HCT116 (cell line): ENCODE measurements at regions not wholly inside any gene's neighbourhood (a gene's known extent, or its start where the extent isn't known, plus 50 kb on each side); places are given as distances from the start of the nearest gene placed in this dataset.

Source experiments
- ATAC-seq: fragments of 200-7000 bp; cut with Tn5 transposase; 2 replicates; pipeline ENCODE4 v1.9.1; 2020; ENCODE audit warnings: mild to moderate bottlenecking, moderate library complexity
- BruUV-seq: library from RNA; stranded (reverse); fragments of 400-500 nt; replicated peaks from 2 replicates; lab custom pipeline; 2021; lab: Mats Ljungman, UMichigan
- CTCF ChIA-PET: fragments of 300-600 bp; sonication (Branson Sonifier 250); formaldehyde crosslinking; loops from one replicate; lab custom pipeline; 2021; ENCODE audit warnings: antibody characterized with exemption; lab: Charles Lee
- POLR2A ChIA-PET: fragments of 300-600, 350-600 bp; sonication (Branson Sonifier 250); formaldehyde crosslinking; loops from one replicate; lab custom pipeline; 2021; ENCODE audit warnings: antibody characterized with exemption; lab: Charles Lee
- RAD21 ChIA-PET, 2 experiments: fragments of 300-600 bp; sonication (Branson Sonifier 250); formaldehyde crosslinking; loops; one replicate each; lab custom pipeline; 2023; ENCODE audit warnings: low total read pairs in 2 of 2; ENCODE audit not compliant: uncharacterized antibody in 2 of 2, unreplicated experiment in 2 of 2, low non-redundant PET in 1 of 2; lab: Charles Lee
- DNase-seq: peaks from one replicate; pipeline ENCODE4 v3.0.0-alpha.2; 2010; ENCODE audit warnings: low read depth, low spot score
- H2AFZ ChIP-seq: fragments of 200-600 bp; shearing (Covaris generic), sonication (generic); 2 replicates; pipeline ENCODE4 v1.6.1; 2017; ENCODE audit warnings: low read depth, mixed run types, mixed read lengths, antibody characterized with exemption, low read length; ENCODE audit not compliant: poor library complexity, severe bottlenecking
- H3K27ac ChIP-seq: 2 replicates; pipeline ENCODE4 v1.5.1; 2012; ENCODE audit warnings: low read depth, low read length
- H3K27me3 ChIP-seq: fragments of 200-600 bp; sonication (generic); 2 replicates; pipeline ENCODE4 v1.6.1; 2016; ENCODE audit warnings: mixed run types, low read length, mixed read lengths; ENCODE audit not compliant: insufficient read depth
- H3K36me3 ChIP-seq, 2 experiments: fragments of 200-500 bp in 1 of 2; fragments of 200-600 bp in 1 of 2; sonication (Bioruptor generic) in 1 of 2; sonication (generic) in 1 of 2; 2 replicates each; pipeline versions ENCODE4 v1.5.1 to v1.6.1; 2014 to 2016; ENCODE audit warnings: low read length in 2 of 2, inconsistent platforms in 1 of 2, mixed read lengths in 1 of 2, mixed run types in 1 of 2; ENCODE audit not compliant: insufficient read depth in 2 of 2, control insufficient read depth in 1 of 2
- H3K4me1 ChIP-seq, 2 experiments: fragments of 200-600 bp in 1 of 2; sonication (generic) in 1 of 2; 2 replicates each; pipeline versions ENCODE4 v1.5.1 to v1.6.1; 2012 to 2017; ENCODE audit warnings: low read length in 2 of 2, inconsistent platforms in 1 of 2, mild to moderate bottlenecking in 1 of 2, mixed read lengths in 1 of 2, mixed run types in 1 of 2, moderate library complexity in 1 of 2; ENCODE audit not compliant: insufficient read depth in 2 of 2, control insufficient read depth in 1 of 2
- H3K4me2 ChIP-seq: fragments of 200-600 bp; sonication (generic); 2 replicates; pipeline ENCODE4 v1.6.1; 2017; ENCODE audit warnings: mixed run types, low read length, mixed read lengths
- H3K4me3 ChIP-seq, 2 experiments: fragments of 200-600 bp in 1 of 2; sonication (generic) in 1 of 2; replicated peaks in 1 of 2; 2 replicates each; pipeline ENCODE4 v1.5.1; 2011 to 2016; ENCODE audit warnings: low read length in 2 of 2, control low read depth in 1 of 2, low read depth in 1 of 2, mild to moderate bottlenecking in 1 of 2, mixed read lengths in 1 of 2, mixed run types in 1 of 2
- H3K79me2 ChIP-seq: fragments of 200-600 bp; sonication (generic); 2 replicates; pipeline ENCODE4 v1.6.1; 2017; ENCODE audit warnings: mild to moderate bottlenecking, mixed run types, low read length, moderate library complexity, mixed read lengths; ENCODE audit not compliant: insufficient read depth
- H3K9ac ChIP-seq: fragments of 200-600 bp; sonication (generic); 2 replicates; pipeline ENCODE4 v1.6.1; 2016; ENCODE audit warnings: low read length, mixed read lengths
- H3K9me2 ChIP-seq: fragments of 200-600 bp; sonication (generic), shearing (Covaris generic); 2 replicates; pipeline ENCODE4 v1.6.1; 2017; ENCODE audit warnings: mixed run types, mild to moderate bottlenecking, moderate library complexity; ENCODE audit not compliant: insufficient read depth
- H3K9me3 ChIP-seq, 2 experiments: fragments of 200-500 bp in 1 of 2; fragments of 200-600 bp in 1 of 2; sonication (Bioruptor generic) in 1 of 2; sonication (generic) in 1 of 2; 2 replicates each; pipeline ENCODE4 v1.6.1; 2014 to 2017; ENCODE audit warnings: low read length in 2 of 2, mixed read lengths in 2 of 2, inconsistent platforms in 1 of 2, low read depth in 1 of 2, mild to moderate bottlenecking in 1 of 2, mixed run types in 1 of 2, moderate library complexity in 1 of 2; ENCODE audit not compliant: control insufficient read depth in 1 of 2, insufficient read depth in 1 of 2
- H4K20me1 ChIP-seq: fragments of 200-600 bp; sonication (generic), shearing (Covaris generic); 2 replicates; pipeline ENCODE4 v1.6.1; 2017; ENCODE audit warnings: mixed run types, mild to moderate bottlenecking, moderate library complexity; ENCODE audit not compliant: insufficient read depth
- CEBPB ChIP-seq: IDR thresholded peaks from 2 replicates; pipeline ENCODE4 v1.6.1; 2012; ENCODE audit warnings: low read depth
- CTCF ChIP-seq, 3 experiments: fragments of 200-600 bp in 1 of 3; sonication (generic) in 1 of 3; IDR thresholded peaks in 2 of 3; conservative IDR thresholded peaks in 1 of 3; 2 replicates each; pipeline ENCODE4 v1.5.1; 2012 to 2017; ENCODE audit warnings: low read depth in 2 of 3, low read length in 2 of 3, antibody characterized with exemption in 1 of 3, borderline replicate concordance in 1 of 3, control low read depth in 1 of 3, mild to moderate bottlenecking in 1 of 3, mixed read lengths in 1 of 3, mixed run types in 1 of 3, moderate library complexity in 1 of 3; ENCODE audit not compliant: insufficient read depth in 1 of 3
- ELF1 ChIP-seq: IDR thresholded peaks from 2 replicates; pipeline ENCODE4 v1.6.1; 2012; ENCODE audit warnings: low read depth, borderline replicate concordance
- FOSL1 ChIP-seq: IDR thresholded peaks from 2 replicates; pipeline ENCODE4 v1.6.1; 2012; ENCODE audit warnings: low read depth
- POLR2A ChIP-seq: IDR thresholded peaks from 2 replicates; pipeline ENCODE4 v1.7.0; 2011; ENCODE audit warnings: borderline replicate concordance; ENCODE audit not compliant: insufficient read depth, insufficient read length; ENCODE audit errors: extremely low read depth
- POLR2AphosphoS5 ChIP-seq: IDR thresholded peaks from 2 replicates; pipeline ENCODE4 v1.6.1; 2011; ENCODE audit warnings: mild to moderate bottlenecking, low read depth, low read length, moderate library complexity
- SIN3A ChIP-seq: IDR thresholded peaks from 2 replicates; pipeline ENCODE4 v1.6.1; 2012; ENCODE audit warnings: low read depth
- TCF7L2 ChIP-seq: IDR thresholded peaks from 2 replicates; pipeline ENCODE4 v1.7.0; 2011; ENCODE audit warnings: borderline replicate concordance, inconsistent platforms; ENCODE audit not compliant: insufficient read depth, insufficient read length; ENCODE audit errors: extremely low read depth
- YY1 ChIP-seq: IDR thresholded peaks from 2 replicates; pipeline ENCODE4 v1.6.1; 2011; ENCODE audit warnings: low read length, low read depth, moderate library complexity, mild to moderate bottlenecking; ENCODE audit not compliant: insufficient replicate concordance; ENCODE audit errors: extremely low read depth
- intact Hi-C: fragments of 100-400 bp; cut with micrococcal nuclease; formaldehyde crosslinking; loops from 2 replicates; pipeline ENCODE4 v1.10.0; 2022
- TF ChIP-seq, protein P1 (sequence below): IDR thresholded peaks from 2 replicates; pipeline ENCODE4 v1.6.1; 2012; ENCODE audit warnings: low read depth

- no peak overlapping the region for H2AFZ ChIP-seq
- H3K4me1 ChIP-seq = no peaks in the 10 kb centered on the region
- no peaks in the 10 kb centered on the region for H3K27me3 ChIP-seq
- BruUV-seq = no TSS peak
- H3K4me3 ChIP-seq = no peak overlapping the region
- DNase-seq (no peak), ATAC-seq (no peak)
- no peaks in the 10 kb centered on the region for H4K20me1 ChIP-seq
- H3K9me2 ChIP-seq = no peaks in the 10 kb centered on the region
- RAD21 ChIA-PET = no interaction called here
- TF ChIP-seq YY1 (no peak), POLR2A (no peak), FOSL1 (no peak), ELF1 (no peak)
- TF ChIP-seq, protein P1, sequence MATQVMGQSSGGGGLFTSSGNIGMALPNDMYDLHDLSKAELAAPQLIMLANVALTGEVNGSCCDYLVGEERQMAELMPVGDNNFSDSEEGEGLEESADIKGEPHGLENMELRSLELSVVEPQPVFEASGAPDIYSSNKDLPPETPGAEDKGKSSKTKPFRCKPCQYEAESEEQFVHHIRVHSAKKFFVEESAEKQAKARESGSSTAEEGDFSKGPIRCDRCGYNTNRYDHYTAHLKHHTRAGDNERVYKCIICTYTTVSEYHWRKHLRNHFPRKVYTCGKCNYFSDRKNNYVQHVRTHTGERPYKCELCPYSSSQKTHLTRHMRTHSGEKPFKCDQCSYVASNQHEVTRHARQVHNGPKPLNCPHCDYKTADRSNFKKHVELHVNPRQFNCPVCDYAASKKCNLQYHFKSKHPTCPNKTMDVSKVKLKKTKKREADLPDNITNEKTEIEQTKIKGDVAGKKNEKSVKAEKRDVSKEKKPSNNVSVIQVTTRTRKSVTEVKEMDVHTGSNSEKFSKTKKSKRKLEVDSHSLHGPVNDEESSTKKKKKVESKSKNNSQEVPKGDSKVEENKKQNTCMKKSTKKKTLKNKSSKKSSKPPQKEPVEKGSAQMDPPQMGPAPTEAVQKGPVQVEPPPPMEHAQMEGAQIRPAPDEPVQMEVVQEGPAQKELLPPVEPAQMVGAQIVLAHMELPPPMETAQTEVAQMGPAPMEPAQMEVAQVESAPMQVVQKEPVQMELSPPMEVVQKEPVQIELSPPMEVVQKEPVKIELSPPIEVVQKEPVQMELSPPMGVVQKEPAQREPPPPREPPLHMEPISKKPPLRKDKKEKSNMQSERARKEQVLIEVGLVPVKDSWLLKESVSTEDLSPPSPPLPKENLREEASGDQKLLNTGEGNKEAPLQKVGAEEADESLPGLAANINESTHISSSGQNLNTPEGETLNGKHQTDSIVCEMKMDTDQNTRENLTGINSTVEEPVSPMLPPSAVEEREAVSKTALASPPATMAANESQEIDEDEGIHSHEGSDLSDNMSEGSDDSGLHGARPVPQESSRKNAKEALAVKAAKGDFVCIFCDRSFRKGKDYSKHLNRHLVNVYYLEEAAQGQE = no peak
- TF ChIP-seq, all 23 proteins: peak for 0
- Histone ChIP-seq H3K79me2 (no peaks in the 10 kb centered on the region), H3K9me3 (no peaks in the 10 kb centered on the region), H3K9ac (no peak overlapping the region), H3K36me3 (no peaks in the 10 kb centered on the region), H3K4me2 (no peak overlapping the region), H3K27ac (no peak overlapping the region)
- POLR2A ChIA-PET = no interaction called here
- CTCF ChIA-PET = no interaction called here
- intact Hi-C loops = no loop called here
Observed at GRCh38 chr13:50575138-50575537, 268.4 kb downstream of the DLEU7 start.

GRCh38 chr13:50576156-50576555 lies 267.3 kb downstream of the DLEU7 start:
- POLR2A ChIA-PET = no interaction called here
- Histone ChIP-seq H3K4me3 (no peak overlapping the region), H3K9me2 (no peaks in the 10 kb centered on the region), H3K79me2 (no peaks in the 10 kb centered on the region), H3K4me2 (no peak overlapping the region), H3K9ac (no peak overlapping the region), H3K9me3 (no peaks in the 10 kb centered on the region), H3K27me3 (no peaks in the 10 kb centered on the region), H4K20me1 (no peaks in the 10 kb centered on the region), H3K36me3 (no peaks in the 10 kb centered on the region), H3K4me1 (no peaks in the 10 kb centered on the region), H3K27ac (no peak overlapping the region), H2AFZ (no peak overlapping the region)
- intact Hi-C loops = no loop called here
- BruUV-seq = no TSS peak
- RAD21 ChIA-PET = no interaction called here
- CTCF ChIA-PET = no interaction called here
- no peak for ATAC-seq
- no peak for DNase-seq
- TF ChIP-seq YY1 (no peak), CEBPB (no peak), TCF7L2 (no peak), FOSL1 (no peak), SIN3A (no peak), POLR2AphosphoS5 (no peak), CTCF (IDR thresholded peaks at IDR 0.05 in 2 of 3, conservative IDR thresholded peaks at IDR 0.05 in 1 of 3; ENCODE audit: borderline replicate concordance in 1 of 3, insufficient read depth in 1 of 3, low read depth in 2 of 3, low read length in 2 of 3) (no peak)
- TF ChIP-seq, protein P1 = no peak
